Left renal pelvis (tissue), 4 donors: ENCODE measurements at regions not wholly inside any gene's neighbourhood (a gene's known extent, or its start where the extent isn't known, plus 50 kb on each side); places are given as distances from the start of the nearest gene placed in this dataset.

Experiments
- DNase-seq, 4 donors: peaks; one replicate each; pipeline ENCODE4 v3.0.0-alpha.2; 2013; ENCODE audit warnings: low read depth in 4 of 4, low spot score in 3 of 4

DNA sequence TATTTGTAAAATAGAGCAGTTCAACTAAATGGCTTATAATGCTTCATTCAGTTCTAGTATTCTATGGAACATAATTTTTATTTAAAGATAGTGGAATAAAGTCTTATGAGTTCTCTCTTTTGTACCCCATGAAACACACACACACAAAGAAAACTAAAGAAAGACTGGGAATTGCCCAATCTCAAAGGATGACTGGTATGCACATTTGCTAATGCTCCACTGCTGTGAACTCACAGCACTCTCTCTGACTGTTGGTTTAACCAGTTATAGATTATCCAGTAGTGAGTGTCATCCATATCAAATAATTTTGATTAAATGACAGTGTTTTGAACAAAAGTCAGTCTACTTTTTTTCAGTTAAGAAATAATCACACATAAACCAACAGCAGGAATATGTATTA lies 1082.4 kb upstream of the B3GALT2 start:
- no peak for DNase-seq

DNA sequence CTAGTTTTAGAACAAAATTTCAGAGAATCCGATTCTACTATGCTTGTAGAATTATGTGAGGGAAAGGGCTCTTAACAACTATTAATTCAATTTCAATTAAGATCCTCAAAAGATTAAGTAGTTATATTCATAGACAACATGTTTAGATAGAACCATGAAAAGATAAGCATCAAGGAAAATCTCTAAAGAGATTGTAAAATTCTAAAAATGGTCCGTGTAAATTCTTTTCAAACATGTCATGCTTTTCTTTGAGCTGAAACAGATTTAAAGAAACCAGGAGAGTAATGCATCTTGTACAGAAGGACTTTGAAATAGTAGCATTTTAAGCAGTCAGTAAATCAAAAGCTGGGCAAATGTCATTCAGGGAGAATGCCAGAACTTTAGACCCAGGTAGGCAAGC lies 1080.6 kb upstream of the B3GALT2 start:
- no peak for DNase-seq

DNA sequence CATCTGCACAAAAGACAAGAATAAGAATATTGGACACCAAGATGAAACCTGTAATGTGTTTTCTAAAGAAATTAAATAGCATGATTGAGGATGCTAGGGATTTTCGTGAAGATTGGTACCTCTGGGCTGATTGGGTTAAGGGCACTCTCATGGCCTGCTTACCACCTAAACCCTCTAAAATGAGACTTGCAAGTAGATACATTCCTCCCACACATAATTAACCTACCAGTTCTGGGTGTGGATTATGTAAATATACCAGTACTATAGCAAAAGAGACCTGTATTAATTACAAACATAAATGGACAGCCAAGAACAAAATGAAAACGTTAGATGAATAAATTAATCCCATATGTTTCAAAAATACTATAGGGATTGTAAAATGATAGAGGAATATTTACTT lies 1069.6 kb upstream of the B3GALT2 start:
- no peak for DNase-seq

DNA sequence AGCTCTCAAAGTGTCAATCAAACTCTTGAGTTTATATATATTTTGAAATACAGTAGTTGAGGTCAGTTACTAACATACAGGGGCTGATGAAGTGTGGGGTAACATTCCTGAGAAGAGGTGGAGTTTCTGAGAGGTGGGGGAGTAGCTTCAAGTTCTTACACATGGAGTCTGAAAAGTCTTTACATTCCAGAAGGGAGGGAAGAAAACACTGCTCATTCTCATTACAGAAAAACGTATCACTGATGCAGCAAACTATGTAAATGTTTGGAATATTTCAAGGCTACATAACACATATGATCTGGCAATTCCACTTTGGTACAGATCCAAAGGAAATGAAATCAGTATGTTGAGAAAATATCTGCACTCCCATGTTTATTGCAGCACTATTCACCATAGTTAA lies 1065.8 kb upstream of the B3GALT2 start:
- no peak for DNase-seq

DNA sequence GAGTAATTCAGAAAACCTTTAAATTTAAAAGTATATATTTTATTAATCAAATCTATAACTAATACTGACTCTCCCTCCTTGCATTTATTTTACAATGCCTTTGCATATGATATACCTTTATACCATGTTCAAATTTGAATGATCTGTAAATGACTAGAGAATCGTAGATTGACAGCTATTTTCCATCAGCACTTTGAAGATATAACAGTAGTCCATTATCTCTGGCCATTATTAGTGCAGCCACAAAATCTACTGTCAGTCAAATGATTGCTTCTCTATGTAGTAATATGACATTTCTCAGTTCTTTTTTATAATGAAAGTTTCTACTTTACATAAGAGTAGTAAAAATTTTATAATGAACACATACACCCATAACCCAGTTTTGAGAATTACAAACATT lies 1054.8 kb upstream of the B3GALT2 start:
- DNase-seq = no peak

DNA sequence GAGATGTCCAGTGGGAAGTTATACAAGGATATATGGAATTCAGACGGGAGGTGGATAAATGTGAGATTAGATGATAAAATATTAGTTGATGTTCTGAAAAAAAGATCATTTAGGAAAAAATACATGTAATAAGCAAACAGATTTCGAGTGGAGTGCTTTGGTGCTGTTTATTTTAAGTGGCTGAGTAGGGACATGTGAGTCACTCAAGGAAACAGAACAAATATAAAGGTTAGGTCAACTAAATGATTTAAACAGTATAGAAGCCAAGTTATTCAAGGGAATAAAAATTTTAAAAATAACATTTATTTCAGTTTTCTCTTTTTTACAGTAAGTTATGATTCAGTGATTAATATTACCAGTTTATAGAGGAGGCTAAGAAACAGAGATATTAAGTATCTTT lies 1046.7 kb upstream of the B3GALT2 start:
- DNase-seq = no peak

DNA sequence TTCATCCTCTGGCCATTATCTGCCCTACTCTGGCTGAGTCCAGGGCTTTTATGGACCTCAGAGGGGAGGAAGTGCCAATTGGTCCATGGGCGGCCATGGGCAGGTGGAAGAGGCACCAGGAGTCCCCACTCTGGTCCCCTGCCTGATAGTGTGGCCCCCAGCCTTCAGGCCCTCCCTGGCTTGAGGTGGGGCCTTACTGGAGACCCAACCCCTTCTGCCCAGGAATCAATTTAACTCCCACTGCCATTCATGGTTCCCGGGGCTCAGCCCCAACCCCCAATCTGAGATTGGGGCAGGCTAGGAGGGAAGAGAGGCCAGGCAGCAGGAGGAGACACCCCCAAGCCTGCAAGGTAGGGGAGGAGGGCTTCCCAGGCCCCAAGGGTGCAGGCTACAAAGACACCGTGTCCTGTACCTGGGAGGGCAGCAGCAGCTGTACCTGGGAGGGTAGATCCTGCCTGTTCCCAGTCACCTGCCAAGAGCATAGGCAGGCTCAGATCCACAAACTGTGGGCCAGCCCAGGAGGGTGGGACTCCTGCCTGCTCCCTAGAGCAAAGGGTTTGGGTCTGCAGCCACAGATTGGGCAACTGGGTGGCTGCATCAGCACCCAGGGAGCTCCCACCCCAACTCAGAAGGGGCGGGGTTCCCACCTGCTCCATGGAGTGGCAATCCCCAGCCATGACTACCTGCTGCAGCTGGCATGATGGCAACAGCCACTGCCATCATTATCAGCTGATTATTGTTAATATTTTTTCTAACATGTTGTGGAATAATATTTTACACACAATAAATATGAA lies 1044.1 kb upstream of the B3GALT2 start:
- no peak for DNase-seq

DNA sequence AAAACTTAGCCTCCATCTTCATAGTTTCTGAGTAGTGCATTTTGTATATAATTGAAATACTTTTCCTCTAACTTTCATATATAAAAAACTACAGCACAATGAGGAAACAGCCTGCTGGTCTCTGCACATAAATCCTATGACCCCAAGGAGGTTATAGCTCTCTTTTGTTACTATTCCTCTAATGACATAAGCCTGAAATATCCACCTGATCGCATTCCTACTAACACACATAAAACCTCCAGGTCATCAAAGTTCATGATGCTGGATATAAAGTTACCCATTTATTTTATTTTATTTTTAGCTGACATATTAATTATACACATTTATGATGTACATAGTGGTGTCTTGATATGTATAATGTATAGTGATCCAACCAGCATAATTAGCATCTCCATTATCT lies 1042.0 kb upstream of the B3GALT2 start:
- no peak for DNase-seq

DNA sequence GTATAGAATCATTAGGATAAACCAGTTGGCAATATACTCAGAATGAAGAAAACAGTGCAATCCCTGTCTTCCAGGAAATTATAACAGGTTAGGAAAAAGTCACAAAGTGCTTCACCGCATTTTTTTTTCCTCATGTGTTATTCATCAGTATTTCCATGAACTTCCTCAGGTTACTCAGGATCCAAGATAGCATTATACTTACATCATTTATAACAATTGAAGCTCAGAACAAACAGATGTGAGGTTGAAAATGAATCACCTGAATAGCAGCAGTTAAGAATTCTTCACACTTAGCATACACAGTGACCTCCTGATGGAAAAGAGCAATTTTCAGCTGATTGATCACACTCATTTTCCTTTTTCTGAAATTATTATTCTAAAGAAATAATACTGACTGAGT lies 1040.7 kb upstream of the B3GALT2 start:
- DNase-seq = no peak

DNA sequence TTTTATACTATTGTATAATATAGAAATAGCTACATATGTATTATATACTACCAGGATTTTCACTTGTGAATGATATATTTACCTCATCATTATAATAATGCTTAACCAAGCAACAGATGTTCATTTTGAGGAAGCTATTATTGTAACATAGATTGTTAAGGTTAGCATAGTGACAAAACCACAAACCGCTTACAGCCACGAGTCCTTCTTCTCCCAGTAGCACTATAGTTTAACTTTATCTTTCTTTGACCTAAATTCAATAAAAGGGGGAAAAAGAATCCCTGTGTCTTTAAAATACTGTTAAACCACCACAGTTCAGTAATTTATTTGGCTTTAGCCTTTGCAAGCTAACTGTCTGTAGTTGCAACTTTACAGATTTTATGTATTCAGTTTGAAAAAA lies 1039.4 kb upstream of the B3GALT2 start:
- DNase-seq = no peak

DNA sequence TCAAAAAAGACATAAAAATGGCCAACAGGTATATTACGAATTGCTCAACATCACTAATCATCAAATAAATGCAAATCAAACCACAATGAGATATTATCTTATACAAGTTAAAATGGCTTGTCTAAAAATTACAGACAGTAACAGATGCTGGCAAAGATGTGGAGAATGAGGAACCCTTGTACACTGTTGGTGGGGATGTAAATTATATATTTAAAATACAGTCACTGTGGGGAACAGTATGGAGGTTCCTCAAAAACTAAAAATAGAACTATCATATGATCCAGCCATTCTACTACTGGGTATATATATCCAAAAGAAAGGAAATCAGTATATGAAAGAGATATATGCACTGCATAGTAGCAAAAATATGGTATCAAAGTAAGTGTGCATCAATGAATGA lies 1037.2 kb upstream of the B3GALT2 start:
- DNase-seq = no peak

DNA sequence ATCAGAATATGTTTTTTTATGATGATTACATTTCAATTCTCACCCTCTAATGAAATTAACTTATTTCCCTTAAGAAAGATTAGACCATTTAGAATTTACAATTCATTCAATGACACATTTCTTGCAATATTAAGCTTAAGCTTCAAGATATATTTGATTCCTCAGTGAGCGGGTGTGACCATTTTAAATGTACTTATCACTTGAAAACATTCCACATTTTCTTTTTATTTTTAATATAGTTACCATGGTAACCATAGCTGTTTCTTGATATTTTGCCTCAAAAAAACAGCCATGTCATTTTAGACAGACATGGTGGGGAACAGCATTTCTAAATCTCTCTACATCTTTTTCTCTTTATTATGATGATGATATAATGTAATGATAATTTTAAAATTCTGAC lies 1029.0 kb upstream of the B3GALT2 start:
- DNase-seq = no peak

DNA sequence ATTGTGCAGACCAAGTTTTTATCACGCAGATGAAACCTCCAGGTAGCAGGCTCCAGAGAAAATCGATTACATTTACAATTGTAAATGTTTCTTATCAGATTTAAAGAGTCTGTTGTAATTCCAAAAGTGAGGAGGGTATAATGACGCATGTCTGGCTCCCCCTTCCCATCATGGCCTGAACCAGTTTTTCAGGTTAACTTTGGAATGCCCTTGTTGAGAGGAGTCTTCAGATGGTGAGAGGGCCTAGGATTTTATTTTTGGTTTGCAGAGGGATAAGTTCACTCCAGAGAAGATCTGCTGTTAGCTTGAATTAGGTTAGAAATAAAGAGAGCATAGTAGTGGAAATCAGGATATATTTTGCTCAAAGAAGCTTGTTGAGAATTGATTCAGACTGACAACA lies 1028.3 kb upstream of the B3GALT2 start:
- DNase-seq = no peak

DNA sequence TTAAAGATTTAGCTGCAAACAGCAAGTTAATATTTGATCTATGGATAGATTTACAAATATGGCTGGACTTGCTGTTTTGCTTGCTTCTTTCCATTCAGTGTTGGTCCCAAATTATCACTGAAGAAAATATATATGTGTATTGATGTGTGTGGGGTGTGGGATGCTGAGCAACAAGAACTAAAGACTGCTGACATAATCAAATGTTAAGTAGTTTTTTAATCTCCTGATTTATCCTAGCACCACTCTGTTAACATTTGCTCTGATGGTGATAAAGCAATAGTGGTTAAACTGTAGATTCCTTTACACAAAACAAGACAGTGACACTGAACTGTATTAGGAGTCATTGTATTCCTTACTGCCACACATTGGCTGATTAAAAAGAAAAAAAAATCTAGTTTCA lies 1023.5 kb upstream of the B3GALT2 start:
- no peak for DNase-seq

DNA sequence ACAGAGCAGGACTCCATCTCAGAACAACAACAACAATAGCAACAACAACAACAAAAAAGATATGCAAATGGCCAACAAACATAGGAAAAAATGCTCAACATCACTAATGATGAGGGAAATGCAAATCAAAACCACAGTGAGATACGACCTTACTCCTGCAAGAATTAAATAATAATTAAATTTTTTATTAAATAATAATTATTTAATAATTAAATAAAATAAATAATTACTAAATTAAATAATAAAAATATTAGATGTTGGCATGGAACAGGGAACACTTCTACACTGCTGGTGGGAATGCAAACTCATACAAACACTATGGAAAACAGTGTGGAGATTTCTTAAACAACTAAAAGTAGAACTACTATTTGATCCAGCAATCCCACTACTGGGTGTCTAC lies 1022.3 kb upstream of the B3GALT2 start:
- no peak for DNase-seq

DNA sequence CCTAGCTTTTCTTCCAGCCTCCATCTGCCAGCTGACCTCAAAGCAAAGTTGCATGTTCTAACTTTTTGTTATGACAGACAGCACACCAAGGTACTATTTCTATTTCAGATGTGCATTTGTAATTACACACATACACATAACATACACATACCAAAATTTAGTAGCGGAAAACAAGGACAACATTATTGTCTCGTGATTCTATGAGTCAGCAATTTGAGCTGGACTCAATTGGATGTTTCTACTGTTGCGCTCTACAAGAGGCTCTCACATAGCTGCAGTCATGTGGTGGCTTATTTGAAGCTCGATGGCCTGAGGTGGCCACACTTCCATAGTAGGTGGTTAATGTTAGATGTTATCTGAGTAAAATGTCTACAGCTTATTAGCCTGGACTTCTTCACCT lies 1010.1 kb upstream of the B3GALT2 start:
- no peak for DNase-seq

DNA sequence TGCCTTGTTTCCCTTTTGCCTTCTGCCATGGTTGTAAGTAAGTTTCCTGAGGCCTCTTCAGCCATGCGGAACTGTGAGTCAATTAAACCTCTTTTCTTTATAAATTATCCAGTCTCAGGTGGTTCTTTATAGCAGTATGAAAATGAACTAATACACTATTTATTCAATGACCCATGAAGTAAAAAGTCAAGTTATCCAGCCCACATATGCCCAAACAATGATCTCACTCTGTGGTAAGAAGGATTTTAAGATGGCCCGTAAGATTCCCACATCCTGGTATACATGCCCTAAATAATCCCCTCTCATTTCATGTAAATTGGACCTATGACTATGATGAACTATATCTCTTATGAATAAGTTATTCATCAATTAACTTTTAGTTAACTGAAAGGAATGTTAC lies 1008.3 kb upstream of the B3GALT2 start:
- no peak for DNase-seq

DNA sequence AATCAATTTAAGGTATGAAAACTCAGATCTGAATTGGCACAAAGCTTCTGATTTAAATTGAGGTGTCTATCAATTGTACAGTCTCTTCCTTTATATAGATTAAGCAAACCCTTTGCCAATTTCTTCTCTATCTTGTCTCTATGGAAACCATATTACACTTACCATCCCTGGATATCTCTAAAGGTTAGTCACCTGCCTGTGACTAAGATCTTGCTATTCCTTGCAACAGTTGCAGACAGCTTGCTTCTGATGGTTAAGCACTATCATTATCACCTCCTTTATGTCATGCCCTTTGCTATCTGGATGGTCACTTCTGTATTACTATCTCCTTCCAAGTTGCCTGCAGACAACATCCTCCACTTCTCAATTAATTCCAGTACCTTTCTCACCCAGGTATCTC lies 998.6 kb upstream of the B3GALT2 start:
- no peak for DNase-seq

DNA sequence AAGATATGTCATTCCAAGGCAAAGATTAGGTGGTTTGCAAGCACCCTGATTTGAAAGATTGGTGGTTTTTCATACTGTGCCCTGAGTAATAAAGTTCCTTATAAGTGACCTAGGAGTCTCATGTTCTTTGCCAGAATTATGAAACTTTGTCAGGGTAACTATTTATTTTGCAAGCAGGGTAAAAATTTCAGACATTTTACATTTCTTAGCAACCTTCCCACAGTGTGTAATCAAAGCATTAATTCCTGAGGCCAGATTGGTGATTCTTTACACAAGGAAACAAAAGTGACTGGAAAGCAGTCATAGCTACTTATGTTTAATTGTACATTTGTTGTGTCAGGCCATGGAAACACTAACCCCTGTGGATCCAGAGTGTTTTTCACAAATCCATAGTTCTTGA lies 998.0 kb upstream of the B3GALT2 start:
- DNase-seq = no peak

DNA sequence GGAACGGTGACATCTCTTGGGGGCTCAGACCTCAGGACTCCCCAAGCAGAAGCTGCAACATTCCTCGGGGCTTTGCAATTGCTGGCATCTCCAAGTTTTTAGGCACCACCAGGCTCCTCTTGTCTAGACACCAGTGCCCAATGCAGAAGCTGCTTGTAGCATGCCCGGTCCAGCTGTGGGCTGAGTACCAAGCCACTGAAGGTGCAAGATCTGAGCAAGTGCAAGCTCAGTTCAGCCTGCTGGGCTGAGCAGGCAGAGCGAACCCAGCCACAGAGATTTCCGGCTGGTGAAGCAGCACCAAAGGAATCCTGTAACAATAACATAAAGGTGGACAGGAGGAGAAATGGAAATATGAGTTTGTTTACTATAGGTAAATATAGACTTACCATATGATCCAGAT lies 995.4 kb upstream of the B3GALT2 start:
- DNase-seq = no peak

DNA sequence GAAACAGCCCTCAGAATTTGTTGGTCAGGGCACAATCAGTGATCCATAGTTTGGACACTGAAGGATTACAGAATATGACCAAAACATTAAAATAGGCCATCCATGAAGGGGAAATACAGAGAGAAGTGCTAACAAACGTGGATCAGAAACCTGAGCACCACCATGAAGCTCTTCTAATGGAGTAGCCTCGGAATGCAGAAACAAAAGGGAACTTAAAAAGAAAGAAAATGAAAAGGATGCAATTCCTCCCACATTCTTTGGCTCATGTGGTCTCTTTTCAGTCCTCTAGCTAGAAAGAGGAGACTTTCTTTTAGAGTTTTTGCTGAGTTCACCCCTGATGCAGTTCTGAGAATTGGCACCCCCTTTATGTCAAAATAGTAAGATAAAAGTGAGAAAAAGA lies 989.8 kb upstream of the B3GALT2 start:
- no peak for DNase-seq

DNA sequence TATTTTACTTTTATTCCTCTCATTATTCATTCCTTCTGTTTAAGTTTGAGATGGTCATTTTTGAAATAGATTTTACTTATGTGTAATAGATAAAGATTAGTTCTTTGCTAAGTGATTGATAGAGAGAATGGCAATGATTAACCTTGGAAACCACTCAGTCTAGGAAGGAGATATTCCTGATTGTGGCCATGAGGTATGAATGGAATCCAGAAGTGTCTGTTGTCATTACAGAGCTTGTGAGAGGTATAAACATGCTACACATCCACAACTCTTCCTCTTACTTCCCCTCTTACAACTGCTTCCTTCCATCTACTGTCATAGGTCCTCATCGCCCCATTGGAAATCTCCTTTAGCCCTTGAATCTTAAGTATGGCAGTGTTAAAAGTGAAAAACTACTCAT lies 988.8 kb upstream of the B3GALT2 start:
- no peak for DNase-seq

DNA sequence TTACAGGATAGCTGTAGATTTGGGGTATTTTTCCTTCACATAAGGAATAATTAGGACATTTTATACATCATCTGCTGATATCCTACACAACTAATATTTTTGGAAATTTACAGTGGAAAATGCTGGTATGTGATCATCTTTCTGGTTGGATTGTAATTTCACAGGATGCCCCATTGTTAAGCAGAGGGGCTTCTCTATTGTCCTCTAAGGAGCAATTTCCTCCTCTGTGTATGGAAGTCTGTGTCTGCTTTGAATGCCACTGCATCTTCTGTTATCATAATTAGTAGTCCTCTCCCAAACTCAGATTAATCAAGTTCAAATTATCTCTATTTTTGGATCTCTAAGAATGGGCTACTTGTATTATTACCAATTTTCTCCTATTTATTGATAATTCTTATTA lies 988.1 kb upstream of the B3GALT2 start:
- DNase-seq = no peak
